ENCODE measurements at regions not wholly inside any gene's neighbourhood (a gene's known extent, or its start where the extent isn't known, plus 50 kb on each side); places are given as distances from the start of the nearest gene placed in this dataset.
A peak's percentile ranks its signal among the peaks of the same experiment; 100 is the strongest.
"Not testable (repeated sequence)": the region's sequence is repeated elsewhere in the genome, so short reads cannot be mapped to it uniquely, and the experiment has no call there.

DNA sequence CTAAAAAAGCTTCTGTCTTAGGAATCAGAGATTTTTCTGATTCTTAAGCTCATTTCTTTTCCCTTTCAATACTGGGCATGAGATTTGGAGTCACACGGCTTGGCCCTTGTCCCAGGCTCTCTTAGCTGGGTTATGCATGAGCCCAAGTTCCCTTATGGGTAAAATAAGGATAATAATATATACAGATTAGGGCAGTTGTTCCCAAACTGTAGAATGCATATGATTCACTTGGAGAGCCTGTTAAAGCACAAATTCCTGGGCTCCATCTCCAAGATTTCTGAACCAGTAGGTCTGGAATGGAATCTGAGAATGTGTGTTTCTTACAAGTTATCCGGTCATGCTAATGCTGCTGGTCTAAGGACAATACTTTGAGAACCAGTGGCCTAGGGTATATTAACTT, 154.0 kb downstream of the REEP3 start:
- H3K9me3 Mint-ChIP-seq = no peaks in the 10 kb centered on the region
- H3K4me3 Mint-ChIP-seq = no peak overlapping the region
- H3K27ac Mint-ChIP-seq = no peak overlapping the region
- H3K4me1 Mint-ChIP-seq (ENCODE audit: low read depth) = peaks cover 10% of the 10 kb centered on the region
- no peaks in the 10 kb centered on the region for H3K36me3 Mint-ChIP-seq (ENCODE audit: low read depth)
- H3K27me3 Mint-ChIP-seq = peaks cover 3% of the 10 kb centered on the region
- intact Hi-C loops (cut with micrococcal nuclease) = no loop called here

DNA sequence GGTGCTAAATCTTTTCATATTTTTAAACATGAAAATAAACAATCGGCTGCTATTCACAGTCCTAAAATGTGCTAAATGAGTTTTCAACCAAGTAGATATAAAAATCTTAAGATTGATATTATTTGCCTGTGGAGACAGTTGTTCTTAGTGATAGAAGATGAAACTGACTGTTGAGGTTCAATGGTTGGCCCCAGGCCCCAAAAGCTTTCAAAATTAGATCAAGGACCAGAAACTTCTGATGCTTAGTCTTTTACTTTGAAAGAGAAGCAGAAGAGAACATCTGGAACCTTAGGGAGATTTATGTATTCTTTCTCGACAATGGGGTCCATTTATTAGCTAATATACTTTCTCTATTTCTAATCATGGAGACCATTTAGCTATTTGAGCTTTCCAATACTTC, 155.8 kb downstream of the REEP3 start:
- H3K4me1 Mint-ChIP-seq (ENCODE audit: low read depth) = peaks cover 4% of the 10 kb centered on the region
- no peaks in the 10 kb centered on the region for H3K27me3 Mint-ChIP-seq
- H3K36me3 Mint-ChIP-seq (ENCODE audit: low read depth) = no peaks in the 10 kb centered on the region
- H3K4me3 Mint-ChIP-seq = no peak overlapping the region
- no peaks in the 10 kb centered on the region for H3K9me3 Mint-ChIP-seq
- no peak overlapping the region for H3K27ac Mint-ChIP-seq
- intact Hi-C loops (cut with micrococcal nuclease) = no loop called here

DNA sequence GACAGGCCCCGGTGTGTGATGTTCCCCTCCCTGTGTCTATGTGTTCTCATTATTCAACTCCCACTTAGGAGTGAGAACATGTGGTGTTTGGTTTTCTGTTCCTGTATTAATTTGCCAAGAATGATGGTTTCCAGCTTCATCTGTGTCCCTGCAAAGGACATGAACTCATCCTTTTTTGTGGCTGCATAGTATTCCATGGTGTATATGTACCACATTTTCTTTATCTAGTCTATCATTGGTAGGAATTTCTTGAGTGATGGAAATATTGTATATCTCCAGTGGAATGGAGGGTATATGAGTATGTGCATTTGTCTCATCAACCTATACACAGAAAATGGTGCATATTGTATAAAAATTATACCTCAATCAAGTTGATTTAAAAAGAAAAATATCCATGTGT, 159.3 kb downstream of the REEP3 start:
- H3K4me3 Mint-ChIP-seq; H3K36me3 Mint-ChIP-seq (ENCODE audit: low read depth): not testable (repeated sequence)

DNA sequence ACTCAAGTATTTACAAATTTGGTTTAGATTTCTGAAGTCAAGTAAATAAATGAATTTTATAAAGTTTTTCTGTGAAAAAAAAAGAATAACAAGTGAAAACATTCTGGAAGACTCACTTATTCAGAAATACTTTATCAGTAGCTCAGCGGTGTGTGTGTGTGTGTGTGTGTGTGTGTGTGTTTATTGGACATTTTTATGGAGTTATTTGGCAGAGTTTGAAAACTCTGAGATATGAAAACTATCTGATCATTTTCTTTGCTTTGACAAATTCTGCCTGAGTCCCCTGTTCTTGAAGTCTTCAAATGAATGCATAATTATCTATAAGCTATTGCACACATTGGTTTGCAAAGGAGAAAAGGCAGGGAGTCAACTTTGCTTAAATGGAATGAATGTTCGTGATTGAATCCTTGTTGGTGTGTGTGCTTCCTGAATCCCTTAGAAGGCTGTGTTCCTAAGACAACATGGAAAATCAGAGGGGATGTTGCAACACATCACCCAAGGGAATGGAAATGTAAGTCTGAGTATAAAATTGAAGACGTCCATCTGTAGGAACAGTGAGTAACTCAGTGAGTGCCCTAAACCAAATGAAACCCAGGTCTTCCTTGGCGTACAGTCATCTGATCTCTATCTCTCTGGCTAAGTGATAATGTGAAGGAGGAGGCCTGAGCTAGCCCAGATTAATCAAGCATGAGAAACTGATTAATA, 160.9 kb downstream of the REEP3 start:
- intact Hi-C loops (cut with micrococcal nuclease) = no loop called here
- no peaks in the 10 kb centered on the region for H3K36me3 Mint-ChIP-seq (ENCODE audit: low read depth)
- no peak overlapping the region for H3K27ac Mint-ChIP-seq
- H3K4me1 Mint-ChIP-seq (ENCODE audit: low read depth) = no peaks in the 10 kb centered on the region
- H3K9me3 Mint-ChIP-seq = no peaks in the 10 kb centered on the region
- H3K4me3 Mint-ChIP-seq = no peak overlapping the region
- H3K27me3 Mint-ChIP-seq = no peaks in the 10 kb centered on the region

More for the DNA sequence above, 159.3 kb downstream of the REEP3 start:
- intact Hi-C loops (cut with micrococcal nuclease); H3K27me3 Mint-ChIP-seq; H3K9me3 Mint-ChIP-seq; H3K4me1 Mint-ChIP-seq (ENCODE audit: low read depth); H3K27ac Mint-ChIP-seq: not testable (repeated sequence)

DNA sequence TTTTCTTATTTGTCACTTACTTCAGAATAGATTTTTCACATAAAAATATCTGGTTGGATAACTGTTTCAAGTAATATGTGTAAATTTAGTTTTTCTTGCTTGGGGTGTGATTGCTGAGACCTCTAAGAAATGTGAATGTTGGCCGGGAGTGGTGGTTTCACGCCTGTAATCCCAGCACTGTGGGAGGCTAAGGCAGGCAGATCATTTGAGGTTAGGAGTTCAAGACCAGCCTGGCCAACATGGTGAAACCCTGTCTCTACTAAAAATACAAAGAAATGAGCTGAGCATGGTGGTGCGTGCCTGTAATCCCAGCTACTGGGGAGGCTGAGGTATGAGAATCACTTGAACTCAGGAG, 161.5 kb downstream of the REEP3 start:
- H3K4me1 Mint-ChIP-seq (ENCODE audit: low read depth); H3K4me3 Mint-ChIP-seq; intact Hi-C loops (cut with micrococcal nuclease); H3K9me3 Mint-ChIP-seq; H3K27ac Mint-ChIP-seq; H3K27me3 Mint-ChIP-seq; H3K36me3 Mint-ChIP-seq (ENCODE audit: low read depth): not testable (repeated sequence)

DNA sequence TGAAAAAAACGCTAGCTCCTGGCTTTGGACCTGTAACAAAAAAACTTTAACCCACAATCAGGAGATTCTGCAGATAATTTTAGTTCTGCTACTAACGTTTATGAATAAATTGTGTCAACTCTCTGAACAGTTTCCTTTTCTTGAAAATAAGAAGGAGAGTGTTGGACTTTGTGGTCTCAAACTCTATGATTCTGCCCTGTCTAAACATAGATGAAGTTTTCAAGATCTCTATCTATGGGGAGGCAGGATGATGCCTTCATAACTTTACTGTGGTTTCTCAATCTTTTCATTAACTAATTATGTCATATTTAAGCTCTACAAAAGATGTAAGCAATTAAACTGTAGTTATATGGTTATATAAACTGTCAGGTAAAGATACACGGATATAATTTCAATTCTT, 162.0 kb downstream of the REEP3 start:
- Mint-ChIP-seq H3K27ac (no peak overlapping the region), H3K4me3 (no peak overlapping the region), H3K9me3 (no peaks in the 10 kb centered on the region), H3K36me3 (ENCODE audit: low read depth) (no peaks in the 10 kb centered on the region), H3K4me1 (ENCODE audit: low read depth) (no peaks in the 10 kb centered on the region), H3K27me3 (no peaks in the 10 kb centered on the region)
- intact Hi-C loops (cut with micrococcal nuclease) = no loop called here

DNA sequence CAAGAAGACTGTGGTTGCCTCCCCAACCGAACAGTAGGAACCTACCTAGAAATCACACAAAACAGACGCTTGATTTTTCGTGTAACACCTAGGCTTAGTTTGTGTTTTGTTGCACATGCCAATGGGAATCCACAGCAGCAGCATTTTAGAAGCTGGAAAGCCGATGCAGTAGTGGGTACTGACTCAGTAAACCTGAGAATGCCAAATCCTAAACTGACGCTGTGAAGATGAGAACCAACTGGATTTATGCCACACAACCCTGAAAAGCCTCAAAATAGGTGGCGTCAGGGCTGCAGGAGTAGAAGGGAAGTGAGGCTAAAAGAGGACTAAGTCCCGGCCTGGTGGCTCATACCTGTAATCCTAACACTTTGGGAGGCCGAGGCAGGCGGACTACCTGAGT, 162.5 kb downstream of the REEP3 start:
- no peaks in the 10 kb centered on the region for H3K9me3 Mint-ChIP-seq
- H3K4me1 Mint-ChIP-seq (ENCODE audit: low read depth) = no peaks in the 10 kb centered on the region
- H3K4me3 Mint-ChIP-seq = no peak overlapping the region
- no peaks in the 10 kb centered on the region for H3K36me3 Mint-ChIP-seq (ENCODE audit: low read depth)
- no peaks in the 10 kb centered on the region for H3K27me3 Mint-ChIP-seq
- H3K27ac Mint-ChIP-seq = no peak overlapping the region
- intact Hi-C loops (cut with micrococcal nuclease) = no loop called here

DNA sequence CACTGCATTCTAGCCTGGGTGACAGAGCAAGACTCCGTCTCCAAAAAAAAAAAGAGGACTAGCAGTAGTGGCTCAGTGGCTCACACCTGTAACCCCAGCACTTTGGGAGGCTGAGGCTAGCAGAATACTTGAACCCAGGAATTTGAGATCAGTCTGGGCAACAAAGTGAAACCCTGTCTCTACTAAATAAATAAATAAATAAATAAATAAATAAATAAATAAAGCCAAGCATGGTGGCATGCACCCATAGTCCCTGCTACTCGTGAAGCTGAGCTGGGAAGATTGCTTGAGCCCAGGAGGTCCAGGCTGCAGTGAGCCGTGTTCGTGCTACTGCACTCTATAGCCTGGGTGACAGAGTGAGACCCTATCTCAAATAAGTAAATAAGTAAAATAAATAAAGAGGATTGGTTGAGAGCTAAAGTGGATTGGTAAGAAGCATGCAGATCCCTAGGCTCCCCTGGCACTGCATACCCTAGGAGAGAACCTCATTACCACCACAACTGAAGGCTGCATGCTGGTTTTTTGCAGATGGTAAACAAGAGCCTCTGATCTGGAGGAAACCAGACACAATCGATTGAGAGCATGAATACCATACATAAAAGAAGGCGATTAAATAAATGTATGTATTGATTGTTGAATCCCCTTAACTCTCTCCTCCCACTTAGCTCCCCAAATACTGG, 163.2 kb downstream of the REEP3 start:
- Mint-ChIP-seq H3K27me3 (no peaks in the 10 kb centered on the region), H3K4me1 (ENCODE audit: low read depth) (no peaks in the 10 kb centered on the region), H3K4me3 (no peak overlapping the region), H3K27ac (no peak overlapping the region), H3K36me3 (ENCODE audit: low read depth) (no peaks in the 10 kb centered on the region), H3K9me3 (no peaks in the 10 kb centered on the region)
- intact Hi-C loops (cut with micrococcal nuclease) = no loop called here

DNA sequence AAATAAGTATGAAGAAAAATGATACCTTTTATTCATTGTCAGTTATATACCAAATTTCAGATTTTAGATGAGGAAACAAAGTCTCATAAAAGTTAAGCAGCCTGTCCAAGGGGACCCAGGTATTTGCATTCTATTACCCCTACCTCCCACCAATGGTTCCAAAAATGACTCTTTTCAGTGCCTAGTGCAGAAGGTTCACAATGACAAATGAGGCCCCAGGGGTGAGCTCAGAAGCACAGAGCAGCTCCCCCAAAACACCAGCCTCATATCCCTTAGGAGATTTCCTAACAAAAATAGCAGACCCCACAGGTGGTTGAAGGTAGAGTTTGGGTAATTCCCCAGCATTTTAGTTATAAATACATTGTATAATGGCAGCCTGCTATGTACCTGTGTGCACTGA, 168.6 kb downstream of the REEP3 start:
- no peak overlapping the region for H3K27ac Mint-ChIP-seq
- intact Hi-C loops (cut with micrococcal nuclease) = no loop called here
- peaks cover 23% of the 10 kb centered on the region for H3K4me1 Mint-ChIP-seq (ENCODE audit: low read depth)
- no peaks in the 10 kb centered on the region for H3K9me3 Mint-ChIP-seq
- H3K36me3 Mint-ChIP-seq (ENCODE audit: low read depth) = no peaks in the 10 kb centered on the region
- no peak overlapping the region for H3K4me3 Mint-ChIP-seq
- no peaks in the 10 kb centered on the region for H3K27me3 Mint-ChIP-seq

DNA sequence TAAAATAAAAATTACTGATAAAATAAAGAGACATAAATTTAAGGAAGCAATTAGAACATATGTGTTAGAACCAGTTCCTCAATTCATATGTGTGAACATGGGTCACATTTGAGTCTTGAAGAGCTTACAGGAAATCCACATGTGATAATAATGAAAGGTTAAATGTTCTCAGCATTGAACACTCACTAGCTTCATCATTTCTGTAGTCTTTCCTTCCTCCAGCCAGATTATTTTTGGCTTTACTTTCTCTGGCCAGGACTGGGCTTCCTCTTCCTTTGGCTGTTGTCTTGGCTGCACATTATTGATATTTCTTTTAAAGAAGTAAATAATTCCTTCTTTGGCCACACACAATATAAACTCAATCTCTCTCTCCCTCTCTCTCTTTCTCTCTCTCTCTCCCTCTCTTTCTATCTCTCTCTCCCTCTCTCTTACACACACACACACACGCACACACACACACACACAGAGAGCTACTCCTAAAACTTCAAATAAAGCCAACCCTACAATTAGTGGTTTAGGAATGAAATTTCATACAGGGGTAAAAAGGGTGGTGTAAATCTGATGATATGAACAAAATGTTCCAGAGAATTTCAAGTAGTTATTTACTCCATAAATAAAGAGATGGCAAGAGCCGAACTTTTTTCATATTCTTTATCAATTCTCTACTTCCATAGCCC, 171.2 kb downstream of the REEP3 start:
- peak overlapping the region; percentile 16 for H3K27ac Mint-ChIP-seq
- intact Hi-C loops (cut with micrococcal nuclease) = loop anchor here (2.0 kb wide), 1 partner anchor 14 kb away; no protein-coding TSS in a partner anchor
- H3K4me1 Mint-ChIP-seq (ENCODE audit: low read depth) = peaks cover 23% of the 10 kb centered on the region

DNA sequence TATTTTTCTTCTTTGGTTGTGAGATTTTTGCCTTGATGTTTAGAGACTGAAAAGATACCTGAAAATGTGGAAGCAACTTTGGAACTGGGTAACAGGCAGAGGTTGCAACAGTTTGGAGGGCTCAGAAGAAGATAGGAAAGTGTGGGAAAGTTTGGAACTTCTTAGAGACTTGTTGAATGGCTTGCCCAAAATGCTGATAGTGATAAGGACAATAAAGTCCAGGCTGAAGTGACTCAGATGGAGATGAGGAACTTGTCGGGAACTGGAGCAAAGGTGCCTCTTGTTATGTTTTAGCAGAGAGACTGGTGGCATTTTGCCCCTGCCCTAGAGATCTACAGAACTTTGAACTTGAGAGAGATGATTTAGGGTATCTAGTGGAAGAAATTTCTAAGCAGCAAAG, 171.8 kb downstream of the REEP3 start:
- intact Hi-C loops (cut with micrococcal nuclease) = loop anchor here (2.0 kb wide), 1 partner anchor 14 kb away; no protein-coding TSS in a partner anchor
- H3K27ac Mint-ChIP-seq = peak overlapping the region; percentile 16
- H3K27me3 Mint-ChIP-seq = not testable (repeated sequence)

More for the DNA sequence above, 171.2 kb downstream of the REEP3 start:
- H3K27me3 Mint-ChIP-seq = no peaks in the 10 kb centered on the region
- no peaks in the 10 kb centered on the region for H3K9me3 Mint-ChIP-seq
- no peak overlapping the region for H3K4me3 Mint-ChIP-seq
- H3K36me3 Mint-ChIP-seq (ENCODE audit: low read depth) = no peaks in the 10 kb centered on the region

DNA sequence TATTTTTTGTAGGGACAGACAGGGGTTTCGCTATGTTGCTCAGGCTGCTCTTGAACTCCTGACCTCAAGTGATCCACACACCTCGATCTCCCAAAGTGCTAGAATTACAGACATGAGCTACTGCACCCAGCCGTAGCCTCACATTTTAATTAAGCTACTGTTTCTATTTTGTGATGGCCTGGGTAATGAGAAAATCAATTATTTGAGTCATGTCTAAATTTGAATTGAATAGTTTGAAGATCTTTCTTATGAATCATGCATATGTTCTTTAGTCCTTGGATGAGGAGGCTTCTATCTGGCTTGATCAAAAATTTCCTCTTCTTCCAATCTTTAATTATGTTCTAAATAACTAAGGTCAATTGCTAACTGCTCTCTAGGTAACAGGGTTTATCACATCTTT, 175.0 kb downstream of the REEP3 start:
- Mint-ChIP-seq H3K4me1 (ENCODE audit: low read depth) (peaks cover 50% of the 10 kb centered on the region), H3K27me3 (no peaks in the 10 kb centered on the region), H3K36me3 (ENCODE audit: low read depth) (no peaks in the 10 kb centered on the region), H3K9me3 (no peaks in the 10 kb centered on the region), H3K4me3 (no peak overlapping the region), H3K27ac (no peak overlapping the region)
- intact Hi-C loops (cut with micrococcal nuclease) = no loop called here

More for the DNA sequence above, 171.8 kb downstream of the REEP3 start:
- H3K4me1 Mint-ChIP-seq (ENCODE audit: low read depth) = peaks cover 23% of the 10 kb centered on the region
- H3K4me3 Mint-ChIP-seq; H3K36me3 Mint-ChIP-seq (ENCODE audit: low read depth); H3K9me3 Mint-ChIP-seq: not testable (repeated sequence)

DNA sequence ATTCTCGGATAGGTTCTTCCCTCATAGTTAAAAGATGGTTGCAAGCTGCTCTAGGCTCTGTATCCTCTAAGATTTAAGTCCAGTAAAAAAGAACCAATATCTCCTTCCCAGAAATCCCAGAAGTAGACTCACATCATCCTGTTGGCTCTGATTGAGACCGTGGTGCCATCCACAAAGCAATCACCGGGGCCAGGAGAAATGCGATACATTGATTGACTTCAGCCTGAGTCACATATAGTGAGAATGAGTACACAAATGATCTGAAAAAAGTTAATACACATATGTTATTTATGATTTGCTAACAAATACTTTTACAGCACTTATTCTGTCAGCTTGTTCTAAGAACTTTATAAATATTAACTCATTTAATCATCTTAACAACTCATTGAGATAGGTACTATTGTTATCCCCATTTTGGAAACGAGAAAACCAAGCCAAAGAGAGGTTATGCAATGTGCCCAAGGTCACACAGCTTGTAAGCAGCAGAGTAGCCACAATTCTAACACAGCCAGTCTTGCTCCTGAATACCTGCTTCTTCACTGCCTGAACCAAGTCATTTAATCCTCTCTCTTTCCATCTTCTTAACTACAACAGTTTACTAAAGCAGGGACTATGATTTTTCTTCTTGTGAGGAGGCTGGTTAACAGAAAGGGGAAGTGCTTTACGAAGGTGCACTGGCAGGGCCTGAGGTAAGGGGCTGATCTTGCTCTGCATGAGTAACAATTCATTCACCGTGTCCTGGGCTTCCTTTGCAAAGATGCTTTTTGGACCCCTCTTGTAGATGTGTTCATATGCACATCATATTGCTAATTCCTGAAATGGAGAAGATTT, 177.0 kb downstream of the REEP3 start:
- H3K4me1 Mint-ChIP-seq (ENCODE audit: low read depth) = peaks cover 42% of the 10 kb centered on the region
- intact Hi-C loops (cut with micrococcal nuclease) = no loop called here
- no peaks in the 10 kb centered on the region for H3K9me3 Mint-ChIP-seq
- H3K27me3 Mint-ChIP-seq = no peaks in the 10 kb centered on the region
- no peaks in the 10 kb centered on the region for H3K36me3 Mint-ChIP-seq (ENCODE audit: low read depth)
- no peak overlapping the region for H3K27ac Mint-ChIP-seq
- H3K4me3 Mint-ChIP-seq = no peak overlapping the region

DNA sequence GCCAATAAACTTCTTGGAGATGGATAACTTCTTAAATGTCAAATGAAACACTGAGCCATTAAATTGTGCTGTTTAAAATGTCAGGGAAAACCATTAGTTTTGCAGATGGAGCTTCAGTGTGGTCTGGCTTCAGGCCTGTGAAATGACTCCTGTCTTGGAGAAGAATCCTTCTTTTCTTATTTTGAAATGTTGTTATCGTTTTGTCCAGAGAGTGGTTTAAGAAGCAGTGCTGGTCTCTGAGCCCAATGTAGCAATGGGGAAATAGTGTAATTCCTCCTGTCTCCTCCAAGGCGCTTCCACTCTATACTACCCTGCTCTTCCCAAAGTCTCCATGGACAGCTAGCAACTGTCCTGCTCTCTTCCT, 177.6 kb downstream of the REEP3 start:
- H3K36me3 Mint-ChIP-seq (ENCODE audit: low read depth) = no peaks in the 10 kb centered on the region
- no peaks in the 10 kb centered on the region for H3K9me3 Mint-ChIP-seq
- intact Hi-C loops (cut with micrococcal nuclease) = no loop called here
- peaks cover 43% of the 10 kb centered on the region for H3K4me1 Mint-ChIP-seq (ENCODE audit: low read depth)
- H3K4me3 Mint-ChIP-seq = no peak overlapping the region
- H3K27me3 Mint-ChIP-seq = no peaks in the 10 kb centered on the region
- H3K27ac Mint-ChIP-seq = no peak overlapping the region
